H1 (cell line): ENCODE measurements at regions not wholly inside any gene's neighbourhood (a gene's known extent, or its start where the extent isn't known, plus 50 kb on each side); places are given as distances from the start of the nearest gene placed in this dataset.

Experiments used
- CTCF ChIA-PET: fragments of 300-600 bp; sonication (Branson Sonifier 250); formaldehyde crosslinking; loops from one replicate; lab custom pipeline; 2021; ENCODE audit not compliant: partially characterized antibody; lab: Charles Lee
- POLR2A ChIA-PET: fragments of 300-600 bp; sonication (Branson Sonifier 250); formaldehyde crosslinking; loops from one replicate; lab custom pipeline; 2021; ENCODE audit warnings: inconsistent platforms; ENCODE audit not compliant: partially characterized antibody; lab: Charles Lee
- DNase-seq, 2 experiments: peaks; one replicate each; pipeline versions ENCODE4 v3.0.0 to v3.0.0-alpha.2; 2010 to 2022; ENCODE audit warnings: low spot score in 2 of 2, low read depth in 1 of 2, mixed read lengths in 1 of 2
- FAIRE-seq: peaks from 2 replicates; lab custom pipeline; 2011; peaks lifted over from hg19 to GRCh38; lab: Jason Lieb, UNC
- H2AFZ ChIP-seq: 2 replicates; pipeline ENCODE4 v1.8.1; 2012; ENCODE audit warnings: low read length, inconsistent platforms
- H2AK5ac ChIP-seq: 2 replicates; pipeline ENCODE4 v1.6.1; 2013; ENCODE audit warnings: low read depth, low read length
- H2BK120ac ChIP-seq: replicated peaks from 2 replicates; pipeline ENCODE3; 2013; ENCODE audit warnings: low read depth, low read length, inconsistent platforms
- H2BK12ac ChIP-seq: 2 replicates; pipeline ENCODE4 v1.6.1; 2013; ENCODE audit warnings: low read depth, low read length
- H2BK15ac ChIP-seq: 2 replicates; pipeline ENCODE4 v1.6.1; 2013; ENCODE audit warnings: low read length
- H2BK20ac ChIP-seq: 2 replicates; pipeline ENCODE4 v1.6.1; 2013; ENCODE audit warnings: low read length
- H2BK5ac ChIP-seq: 2 replicates; pipeline ENCODE4 v1.6.1; 2013; ENCODE audit warnings: low read depth, low read length
- H3K14ac ChIP-seq: 2 replicates; pipeline ENCODE4 v1.6.1; 2013; ENCODE audit warnings: inconsistent platforms; ENCODE audit not compliant: insufficient read length
- H3K18ac ChIP-seq: 2 replicates; pipeline ENCODE4 v1.6.1; 2013; ENCODE audit warnings: low read length; ENCODE audit errors: extremely low read depth
- H3K23ac ChIP-seq: 2 replicates; pipeline ENCODE4 v1.6.1; 2013; ENCODE audit warnings: inconsistent platforms; ENCODE audit not compliant: insufficient read length
- H3K23me2 ChIP-seq: 2 replicates; pipeline ENCODE4 v1.6.1; 2013; ENCODE audit warnings: low read depth, low read length
- H3K27ac ChIP-seq: 2 replicates; pipeline ENCODE4 v1.6.1; 2011; ENCODE audit warnings: low read depth, low read length, inconsistent platforms
- H3K27me3 ChIP-seq, 4 experiments: replicated peaks in 1 of 4; 1 replicate in 1 of 4; 2 replicates in 3 of 4; pipeline versions ENCODE4 v1.6.1 to v1.8.1; 2011 to 2013; ENCODE audit warnings: low read length in 3 of 4, mild to moderate bottlenecking in 3 of 4, inconsistent platforms in 2 of 4, mixed read lengths in 2 of 4, moderate library complexity in 1 of 4; ENCODE audit not compliant: control insufficient read depth in 3 of 4, insufficient read depth in 3 of 4; ENCODE audit errors: extremely low read depth in 1 of 4
- H3K36me3 ChIP-seq, 4 experiments: 2 replicates each; pipeline versions ENCODE4 v1.6.1 to v1.8.1; 2011 to 2013; ENCODE audit warnings: mild to moderate bottlenecking in 4 of 4, low read length in 3 of 4, moderate library complexity in 2 of 4, control low read depth in 1 of 4, inconsistent platforms in 1 of 4; ENCODE audit not compliant: insufficient read depth in 4 of 4, control insufficient read depth in 2 of 4
- H3K4ac ChIP-seq: replicated peaks from 2 replicates; pipeline ENCODE3; 2013; ENCODE audit warnings: low read length, low read depth, mixed read lengths, inconsistent platforms; ENCODE audit not compliant: insufficient read length
- H3K4me1 ChIP-seq, 4 experiments: replicated peaks in 1 of 4; 1 replicate in 1 of 4; 2 replicates in 3 of 4; pipeline versions ENCODE4 v1.6.1 to v1.8.1; 2011 to 2013; ENCODE audit warnings: low read length in 3 of 4, inconsistent platforms in 2 of 4, mixed read lengths in 1 of 4; ENCODE audit not compliant: insufficient read depth in 4 of 4, control insufficient read depth in 3 of 4
- H3K4me2 ChIP-seq, 2 experiments: 2 replicates each; pipeline versions ENCODE4 v1.6.1 to v1.8.1; 2011 to 2013; ENCODE audit warnings: low read depth in 2 of 2, low read length in 2 of 2, control low read depth in 1 of 2, inconsistent platforms in 1 of 2, mild to moderate bottlenecking in 1 of 2; ENCODE audit not compliant: insufficient read depth in 1 of 2
- H3K4me3 ChIP-seq, 4 experiments: fragments of 200-600, 300-600 bp in 1 of 4; sonication (generic), shearing (Covaris generic), sonication (Bioruptor Twin) in 1 of 4; 2 replicates each; pipeline versions ENCODE4 v1.5.1 to v1.8.1; 2011 to 2016; ENCODE audit warnings: low read length in 4 of 4, low read depth in 3 of 4, control low read depth in 2 of 4, inconsistent platforms in 2 of 4, mild to moderate bottlenecking in 2 of 4, mixed read lengths in 1 of 4, moderate library complexity in 1 of 4; ENCODE audit not compliant: insufficient read depth in 2 of 4; ENCODE audit errors: extremely low read depth in 1 of 4
- H3K56ac ChIP-seq: replicated peaks from 2 replicates; pipeline ENCODE3; 2013; ENCODE audit warnings: low read depth, mild to moderate bottlenecking, mixed read lengths, low read length, inconsistent platforms; ENCODE audit not compliant: insufficient read length
- H3K79me1 ChIP-seq: 2 replicates; pipeline ENCODE4 v1.6.1; 2013; ENCODE audit warnings: low read depth, low read length, control low read depth
- H3K79me2 ChIP-seq, 2 experiments: 2 replicates each; pipeline versions ENCODE4 v1.6.1 to v1.8.1; 2012 to 2013; ENCODE audit warnings: low read length in 2 of 2, mild to moderate bottlenecking in 2 of 2, inconsistent platforms in 1 of 2; ENCODE audit not compliant: insufficient read depth in 2 of 2, control insufficient read depth in 1 of 2
- H3K9ac ChIP-seq, 4 experiments: replicated peaks in 1 of 4; 1 replicate in 1 of 4; 2 replicates in 3 of 4; pipeline versions ENCODE4 v1.6.1 to v1.8.1; 2011 to 2013; ENCODE audit warnings: low read depth in 3 of 4, low read length in 3 of 4, control low read depth in 2 of 4, mild to moderate bottlenecking in 2 of 4, moderate library complexity in 2 of 4, inconsistent platforms in 1 of 4; ENCODE audit errors: extremely low read depth in 1 of 4
- H3K9me3 ChIP-seq, 2 experiments: 2 replicates each; pipeline versions ENCODE4 v1.6.1 to v1.8.1; 2012 to 2013; ENCODE audit warnings: mild to moderate bottlenecking in 2 of 2, moderate library complexity in 2 of 2, control low read depth in 1 of 2, inconsistent platforms in 1 of 2, low read depth in 1 of 2, low read length in 1 of 2, mixed read lengths in 1 of 2; ENCODE audit not compliant: insufficient read depth in 2 of 2
- H4K20me1 ChIP-seq, 2 experiments: replicated peaks in 1 of 2; 2 replicates each; pipeline versions ENCODE3 to v1.8.1; 2011 to 2013; ENCODE audit warnings: inconsistent platforms in 2 of 2, low read length in 2 of 2, mild to moderate bottlenecking in 1 of 2; ENCODE audit not compliant: insufficient read depth in 2 of 2, control insufficient read depth in 1 of 2
- H4K5ac ChIP-seq: 2 replicates; pipeline ENCODE4 v1.6.1; 2013; ENCODE audit warnings: low read length, low read depth, mixed read lengths, inconsistent platforms; ENCODE audit not compliant: insufficient read length
- H4K8ac ChIP-seq: 2 replicates; pipeline ENCODE4 v1.8.0; 2013; ENCODE audit warnings: mild to moderate bottlenecking, moderate library complexity, low read length, inconsistent platforms; ENCODE audit not compliant: insufficient read depth; ENCODE audit errors: extremely low read depth
- H4K91ac ChIP-seq: replicated peaks from 2 replicates; pipeline ENCODE3; 2013; ENCODE audit warnings: low read length, mixed read lengths, inconsistent platforms; ENCODE audit not compliant: insufficient read length
- ATF2 ChIP-seq: IDR thresholded peaks from 2 replicates; pipeline ENCODE4 v1.6.1; 2012; ENCODE audit warnings: low read length, inconsistent platforms
- HDAC6 ChIP-seq: IDR thresholded peaks from one replicate; pipeline ENCODE4 v1.7.1; 2012; ENCODE audit warnings: low read depth, mild to moderate bottlenecking, inconsistent platforms, low read length, moderate library complexity
- KDM1A ChIP-seq: fragments of 200-600, 300-600 bp; sonication (generic); IDR thresholded peaks from 2 replicates; pipeline ENCODE4 v1.7.1; 2016; ENCODE audit warnings: mild to moderate bottlenecking, low read length, borderline replicate concordance
- MAX ChIP-seq: IDR thresholded peaks from 2 replicates; pipeline ENCODE4 v1.6.1; 2012; ENCODE audit warnings: inconsistent platforms
- PHF8 ChIP-seq: fragments of 200-600 bp; sonication (generic); conservative IDR thresholded peaks from 2 replicates; pipeline ENCODE4 v1.7.1; 2012; ENCODE audit warnings: low read depth, mild to moderate bottlenecking, inconsistent platforms, low read length, moderate library complexity
- SIN3A ChIP-seq, 2 experiments: IDR thresholded peaks in 1 of 2; conservative IDR thresholded peaks in 1 of 2; 2 replicates each; pipeline ENCODE4 v1.6.1; 2011 to 2012; ENCODE audit warnings: low read length in 2 of 2, improper control_type of control experiment in 1 of 2, low read depth in 1 of 2, mild to moderate bottlenecking in 1 of 2
- TBP ChIP-seq: IDR thresholded peaks from 2 replicates; pipeline ENCODE4 v1.6.1; 2011; ENCODE audit warnings: low read depth, low read length, improper control_type of control experiment
- TEAD4 ChIP-seq: IDR thresholded peaks from 2 replicates; pipeline ENCODE4 v1.6.1; 2012; ENCODE audit warnings: low read depth, low read length, inconsistent platforms, mixed read lengths
- ZNF274 ChIP-seq: IDR thresholded peaks from 2 replicates; pipeline ENCODE4 v1.7.0; 2012; ENCODE audit warnings: low read length, borderline replicate concordance; ENCODE audit errors: extremely low read depth
- WGBS, 2 experiments: shearing (Covaris generic) in 1 of 2; methylation state at CpG; one replicate each; pipeline versions ENCODE4 v1.1.6 to v1.1.7; 2013 to 2015; ENCODE audit warnings: low lambda C conversion rate in 2 of 2, mixed read lengths in 2 of 2, inconsistent platforms in 1 of 2, low coverage in 1 of 2, missing lambda C conversion rate in 1 of 2; ENCODE audit not compliant: insufficient replicate concordance in 2 of 2, insufficient coverage in 1 of 2, insufficient read length in 1 of 2; ENCODE audit errors: extremely low coverage in 1 of 2, missing lambda C conversion rate in 1 of 2; 5-methylcytosine and 5-hydroxymethylcytosine counted together

DNA sequence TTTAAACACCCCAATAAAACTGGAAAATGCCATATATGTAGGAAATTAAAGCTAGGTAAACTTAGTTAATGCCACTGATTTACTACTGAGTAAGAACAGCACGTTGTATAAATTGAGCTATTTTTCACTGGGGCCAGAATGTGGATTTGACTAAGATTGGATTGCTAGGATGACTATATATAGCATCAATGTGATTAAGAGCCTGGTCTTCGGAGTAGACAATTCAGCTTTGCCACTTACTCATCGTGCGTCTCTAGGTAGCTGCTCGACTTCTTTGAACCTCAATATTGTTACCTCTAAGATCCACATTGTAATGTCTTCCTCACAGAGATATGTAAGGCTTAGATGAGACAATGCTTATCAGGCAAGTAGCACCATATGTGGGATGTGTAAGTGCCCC lies 462.5 kb downstream of the KLF12 start:
- no peak overlapping the region for H2AFZ ChIP-seq
- no peak overlapping the region for H3K14ac ChIP-seq
- TF ChIP-seq TEAD4 (no peak), PHF8 (no peak), ZNF274 (no peak), MAX (no peak), TBP (no peak), SIN3A (conservative IDR thresholded peaks at IDR 0.05 in 1 of 2, IDR thresholded peaks at IDR 0.05 in 1 of 2; ENCODE audit: low read depth in 1 of 2, low read length in 2 of 2) (no peak), HDAC6 (no peak), KDM1A (no peak), ATF2 (no peak)
- H3K23me2 ChIP-seq = no peaks in the 10 kb centered on the region
- POLR2A ChIA-PET = no interaction called here
- DNase-seq = no peak
- no peaks in the 10 kb centered on the region for H3K9me3 ChIP-seq
- H3K79me2 ChIP-seq = no peaks in the 10 kb centered on the region
- H3K56ac ChIP-seq = no peak overlapping the region
- no peak overlapping the region for H2BK5ac ChIP-seq
- H4K5ac ChIP-seq = no peak overlapping the region
- H3K36me3 ChIP-seq = no peaks in the 10 kb centered on the region
- H4K8ac ChIP-seq = no peak overlapping the region
- no peak overlapping the region for H2BK12ac ChIP-seq
- H4K20me1 ChIP-seq = no peaks in the 10 kb centered on the region
- no peak overlapping the region for H2AK5ac ChIP-seq
- H3K4me3 ChIP-seq = no peak overlapping the region
- no peak overlapping the region for H3K23ac ChIP-seq
- H2BK120ac ChIP-seq = no peak overlapping the region
- no peak for FAIRE-seq
- H3K79me1 ChIP-seq = no peaks in the 10 kb centered on the region
- H3K27me3 ChIP-seq = no peaks in the 10 kb centered on the region
- 88% methylated on average over 5 of the region's 5 CpGs; no CpG with 5 or more reads in 1 of the 2 experiments for WGBS, 2 experiments
- H3K9ac ChIP-seq = no peak overlapping the region
- H2BK15ac ChIP-seq = no peak overlapping the region
- no peak overlapping the region for H2BK20ac ChIP-seq
- H3K27ac ChIP-seq = no peak overlapping the region
- no peak overlapping the region for H3K4ac ChIP-seq
- CTCF ChIA-PET = interaction anchor here (0.6 to 0.7 kb wide), 2 partner anchors 227 to 616 kb away, joined by 3 read pairs; no protein-coding TSS in a partner anchor
- no peak overlapping the region for H4K91ac ChIP-seq
- peaks cover 0 to 5% (median 0%) of the 10 kb centered on the region in 4 experiments; a peak in 1 of 7 replicates for H3K4me1 ChIP-seq
- H3K18ac ChIP-seq = no peak overlapping the region
- no peak overlapping the region for H3K4me2 ChIP-seq
